Endothelial cell of umbilical vein (primary cell): ENCODE measurements at regions not wholly inside any gene's neighbourhood (a gene's known extent, or its start where the extent isn't known, plus 50 kb on each side); places are given as distances from the start of the nearest gene placed in this dataset.

ENCODE experiments used
- BruUV-seq: library from RNA; stranded (reverse); fragments of 400-500 nt; replicated peaks from 2 replicates; lab custom pipeline; 2021; lab: Mats Ljungman, UMichigan
- CTCF ChIA-PET: fragments of 300-600, 350-600 bp; sonication (Branson Sonifier 250); formaldehyde crosslinking; loops from one replicate; lab custom pipeline; 2021; ENCODE audit warnings: antibody characterized with exemption, inconsistent platforms; lab: Charles Lee
- POLR2A ChIA-PET: fragments of 300-600, 350-600 bp; sonication (Branson Sonifier 250); formaldehyde crosslinking; loops from one replicate; lab custom pipeline; 2021; ENCODE audit warnings: antibody characterized with exemption, inconsistent platforms; lab: Charles Lee
- DNase-seq: peaks from one replicate; pipeline ENCODE4 v3.0.0-alpha.2; 2011; ENCODE audit warnings: low read depth, low spot score
- FAIRE-seq: peaks from 2 replicates; lab custom pipeline; 2011; peaks lifted over from hg19 to GRCh38; lab: Jason Lieb, UNC
- H2AFZ ChIP-seq: 2 replicates; pipeline ENCODE4 v1.6.0; 2012; ENCODE audit warnings: low read depth, low read length, control low read depth, inconsistent platforms
- H3K27ac ChIP-seq: 2 replicates; pipeline ENCODE4 v1.5.1; 2011; ENCODE audit warnings: low read depth, mild to moderate bottlenecking, control low read depth, low read length, moderate library complexity; ENCODE audit not compliant: insufficient read depth
- H3K27me3 ChIP-seq, 2 experiments: 2 replicates each; pipeline versions ENCODE4 v1.6.0 to v1.6.1; 2011; ENCODE audit warnings: low read length in 2 of 2, mixed read lengths in 1 of 2; ENCODE audit not compliant: control insufficient read depth in 2 of 2, insufficient read depth in 2 of 2
- H3K36me3 ChIP-seq, 2 experiments: 2 replicates in 1 of 2; 3 replicates in 1 of 2; pipeline ENCODE4 v1.5.1; 2011; ENCODE audit warnings: low read length in 2 of 2, mild to moderate bottlenecking in 1 of 2, moderate library complexity in 1 of 2; ENCODE audit not compliant: control insufficient read depth in 2 of 2, insufficient read depth in 2 of 2; ENCODE audit errors: extremely low read depth in 1 of 2
- H3K4me1 ChIP-seq: 3 replicates; pipeline ENCODE4 v1.5.1; 2011; ENCODE audit warnings: mild to moderate bottlenecking, low read length; ENCODE audit not compliant: control insufficient read depth, insufficient read depth; ENCODE audit errors: extremely low read depth
- H3K4me2 ChIP-seq: 2 replicates; pipeline ENCODE4 v1.6.1; 2011; ENCODE audit warnings: low read length, control low read depth, mixed read lengths; ENCODE audit not compliant: insufficient read depth
- H3K4me3 ChIP-seq, 3 experiments: fragments of 200-600 bp in 1 of 3; sonication (generic), shearing (Covaris generic) in 1 of 3; replicated peaks in 1 of 3; 2 replicates each; pipeline ENCODE4 v1.5.1; 2011 to 2016; ENCODE audit warnings: control low read depth in 3 of 3, low read length in 3 of 3, mild to moderate bottlenecking in 2 of 3, inconsistent platforms in 1 of 3, low read depth in 1 of 3, moderate library complexity in 1 of 3; ENCODE audit not compliant: insufficient read depth in 1 of 3
- H3K79me2 ChIP-seq: 2 replicates; pipeline ENCODE4 v1.6.0; 2012; ENCODE audit warnings: low read length, inconsistent platforms; ENCODE audit not compliant: control insufficient read depth, insufficient read depth
- H3K9ac ChIP-seq: replicated peaks from 2 replicates; pipeline ENCODE3; 2011; ENCODE audit warnings: low read length, control low read depth; ENCODE audit not compliant: insufficient read depth; ENCODE audit errors: extremely low read depth
- H3K9me1 ChIP-seq: replicated peaks from 3 replicates; pipeline ENCODE4 v1.6.0; 2011; ENCODE audit warnings: mild to moderate bottlenecking, low read length; ENCODE audit not compliant: control insufficient read depth, insufficient read depth; ENCODE audit errors: extremely low read depth
- H3K9me3 ChIP-seq: replicated peaks from 2 replicates; pipeline ENCODE4 v1.5.1; 2012; ENCODE audit warnings: low read length, inconsistent platforms; ENCODE audit not compliant: control insufficient read depth, insufficient read depth
- H4K20me1 ChIP-seq: replicated peaks from 2 replicates; pipeline ENCODE3; 2011; ENCODE audit warnings: mild to moderate bottlenecking, low read length; ENCODE audit not compliant: control insufficient read depth, insufficient read depth; ENCODE audit errors: extremely low read depth
- CTCF ChIP-seq, 2 donors: IDR thresholded peaks; 1 replicate in 1 of 2; 2 replicates in 1 of 2; pipeline ENCODE4 v1.5.1; 2011; ENCODE audit warnings: low read length in 2 of 2, mild to moderate bottlenecking in 2 of 2, moderate library complexity in 2 of 2, control low read depth in 1 of 2, inconsistent platforms in 1 of 2, low read depth in 1 of 2; ENCODE audit not compliant: insufficient read depth in 1 of 2; ENCODE audit errors: extremely low read depth in 1 of 2
- EZH2 ChIP-seq: IDR thresholded peaks from 2 replicates; pipeline ENCODE4 v1.6.1; 2012; ENCODE audit warnings: borderline replicate concordance, low read depth, mild to moderate bottlenecking, moderate library complexity, low read length, inconsistent platforms; ENCODE audit not compliant: severe bottlenecking
- FOS ChIP-seq: IDR thresholded peaks from 2 replicates; pipeline ENCODE4 v1.6.1; 2011; ENCODE audit warnings: mild to moderate bottlenecking, low read length, moderate library complexity, borderline replicate concordance; ENCODE audit not compliant: insufficient read depth
- GATA2 ChIP-seq: IDR thresholded peaks from 2 replicates; pipeline ENCODE4 v1.7.0; 2011; ENCODE audit warnings: low read depth, mild to moderate bottlenecking, moderate library complexity, mixed read lengths, low read length; ENCODE audit not compliant: insufficient read length, insufficient read depth
- JUN ChIP-seq: IDR thresholded peaks from 2 replicates; pipeline ENCODE4 v1.6.1; 2011; ENCODE audit warnings: borderline replicate concordance, low read depth; ENCODE audit not compliant: insufficient read length, insufficient read depth
- MAX ChIP-seq: IDR thresholded peaks from 2 replicates; pipeline ENCODE4 v1.6.1; 2011; ENCODE audit not compliant: insufficient read depth, insufficient read length
- MYC ChIP-seq: IDR thresholded peaks from one replicate; pipeline ENCODE4 v1.6.1; 2011; ENCODE audit warnings: mild to moderate bottlenecking, low read depth, low read length
- POLR2A ChIP-seq: IDR thresholded peaks from 2 replicates; pipeline ENCODE4 v1.6.1; 2012; ENCODE audit warnings: low read depth, mild to moderate bottlenecking, control low read depth, low read length
- POLR2AphosphoS5 ChIP-seq: IDR thresholded peaks from 2 replicates; pipeline ENCODE4 v1.6.1; 2012; ENCODE audit warnings: low read depth, mild to moderate bottlenecking, control low read depth, low read length, moderate library complexity; ENCODE audit not compliant: insufficient read depth
- dilution Hi-C: fragments of 300-500 bp; cut with MboI; formaldehyde crosslinking; loops from one replicate; pipeline ENCODE4 v1.15.0; 2019; ENCODE audit warnings: low sequenced_read_pairs; ENCODE audit not compliant: extremely low pct_ligation_motif_present
- intact Hi-C: fragments of 100-400 bp; cut with micrococcal nuclease; formaldehyde crosslinking; loops from one replicate; pipeline ENCODE4 v1.10.0; 2022

- dilution Hi-C loops (no loop called here), intact Hi-C loops (no loop called here)
- TF ChIP-seq MAX (no peak), EZH2 (no peak), POLR2A (no peak), FOS (no peak), GATA2 (no peak), CTCF (IDR thresholded peaks at IDR 0.05; ENCODE audit: extremely low read depth in 1 of 2, insufficient read depth in 1 of 2, low read depth in 1 of 2, low read length in 2 of 2) (no peak), MYC (no peak), POLR2AphosphoS5 (no peak), JUN (no peak)
- H2AFZ ChIP-seq: no peak overlapping the region
- ChIA-PET CTCF (no interaction called here), POLR2A (no interaction called here)
- no peak for FAIRE-seq
- no peak overlapping the region for H3K4me2 ChIP-seq
- no peaks in the 10 kb centered on the region for H3K9me1 ChIP-seq
- no peak overlapping the region for H3K4me3 ChIP-seq
- H3K9me3 ChIP-seq: no peaks in the 10 kb centered on the region
- H4K20me1 ChIP-seq: no peaks in the 10 kb centered on the region
- H3K27me3 ChIP-seq: peaks cover 40 to 58% of the 10 kb centered on the region in 2 experiments
- no peaks in the 10 kb centered on the region for H3K36me3 ChIP-seq
- no peaks in the 10 kb centered on the region for H3K79me2 ChIP-seq
- no TSS peak for BruUV-seq
- no peak for DNase-seq
- no peaks in the 10 kb centered on the region for H3K4me1 ChIP-seq
- no peak overlapping the region for H3K9ac ChIP-seq
- H3K27ac ChIP-seq: no peak overlapping the region
Observed at GRCh38 chr2:120524174-120524573, 178.2 kb downstream of the INHBB start.
